Adrenal gland (tissue), 9 donors: ENCODE measurements at regions not wholly inside any gene's neighbourhood (a gene's known extent, or its start where the extent isn't known, plus 50 kb on each side); places are given as distances from the start of the nearest gene placed in this dataset.

Source experiments
- DNase-seq, 7 donors: peaks; one replicate each; pipeline ENCODE4 v3.0.0-alpha.2; 2019 to 2020
- H3K27ac ChIP-seq, 5 donors: fragments of 200-600 bp; sonication (generic) in 4 of 5; 1 replicate in 3 of 5; 2 replicates in 2 of 5; pipeline versions ENCODE4 v1.5.1 to v1.8.0; 2016 to 2020; ENCODE audit warnings: mild to moderate bottlenecking in 1 of 5
- H3K27me3 ChIP-seq: fragments of 200-600 bp; 2 replicates; pipeline ENCODE4 v1.8.0; 2021
- H3K36me3 ChIP-seq, 2 donors: fragments of 200-600 bp; replicated peaks in 1 of 2; 1 replicate in 1 of 2; 2 replicates in 1 of 2; pipeline versions ENCODE4 v1.5.1 to v1.8.0; 2018 to 2022
- H3K4me1 ChIP-seq, 2 donors: fragments of 200-600 bp; replicated peaks in 1 of 2; 1 replicate in 1 of 2; 2 replicates in 1 of 2; pipeline versions ENCODE4 v1.5.1 to v1.8.0; 2018 to 2021
- H3K4me3 ChIP-seq, 4 donors: fragments of 200-600 bp; sonication (generic) in 3 of 4; one replicate each; pipeline ENCODE4 v1.5.1; 2016 to 2018
- H3K9me3 ChIP-seq, 3 donors: fragments of 200-600 bp; sonication (generic) in 1 of 3; replicated peaks in 1 of 3; 1 replicate in 2 of 3; 2 replicates in 1 of 3; pipeline versions ENCODE4 v1.5.1 to v1.8.0; 2016 to 2021
- POLR2A ChIP-seq, 2 donors: fragments of 450-650 bp; IDR thresholded peaks; one replicate each; pipeline ENCODE4 v1.6.1; 2017; ENCODE audit warnings: antibody characterized with exemption in 2 of 2, mild to moderate bottlenecking in 2 of 2, moderate library complexity in 1 of 2
- WGBS, 4 donors: extraction: QIAGEN DNeasy Blood & Tissue Kit in 2 of 4; methylation state at CpG; one replicate each; pipeline versions ENCODE4 v1.1.5 to v1.1.7; 2013 to 2017; 5-methylcytosine and 5-hydroxymethylcytosine counted together
- intact Hi-C, 2 donors: fragments of 100-400 bp; cut with DNase I; formaldehyde crosslinking; loops; one replicate each; pipeline versions ENCODE4 v1.14.1 to v1.15.0; 2022 to 2023
- TF ChIP-seq, protein P1 (sequence below), 6 experiments: fragments of 450-650 bp in 4 of 6; fragments of 200-600 bp in 2 of 6; sonication (generic) in 1 of 6; IDR thresholded peaks; 1 replicate in 5 of 6; 2 replicates in 1 of 6; pipeline versions ENCODE4 v1.5.1 to v1.8.0; 2016 to 2021; ENCODE audit warnings: antibody characterized with exemption in 6 of 6, mild to moderate bottlenecking in 2 of 6, moderate library complexity in 1 of 6
- donor health status: healthy with polysubstance abuse.
- donor health status: Bipolar disorder and iron deficiency.
- donor health status: DM: yes; HTN: yes; CAD: no.
- donor health status: DM: no; HTN: no; CAD: no.
- donor health status: DM: no; HTN: no; CAD: no.

DNA sequence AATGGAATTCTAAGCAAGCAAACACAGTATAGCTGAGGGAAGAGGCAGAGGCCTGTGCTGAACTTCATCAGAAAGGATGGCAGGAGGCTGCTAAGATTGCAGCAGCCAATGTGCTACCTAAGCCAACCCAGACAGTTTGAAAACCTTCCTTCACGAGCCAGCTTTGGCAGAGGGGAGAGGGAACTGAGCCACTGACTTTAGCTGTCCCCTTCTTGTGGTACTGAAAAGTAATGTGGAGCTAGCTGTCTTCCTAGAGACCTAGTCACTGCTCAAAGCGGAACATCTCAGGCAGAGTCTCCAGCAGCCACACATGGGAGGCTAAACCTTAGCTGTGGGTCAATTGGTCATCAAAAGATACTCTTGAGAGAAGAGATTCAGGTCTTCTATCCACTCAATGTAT is 419.0 kb downstream of the FBXO15 start:
- no peak overlapping the region for H3K27ac ChIP-seq
- intact Hi-C loops: no loop called here
- TF ChIP-seq, protein P1, sequence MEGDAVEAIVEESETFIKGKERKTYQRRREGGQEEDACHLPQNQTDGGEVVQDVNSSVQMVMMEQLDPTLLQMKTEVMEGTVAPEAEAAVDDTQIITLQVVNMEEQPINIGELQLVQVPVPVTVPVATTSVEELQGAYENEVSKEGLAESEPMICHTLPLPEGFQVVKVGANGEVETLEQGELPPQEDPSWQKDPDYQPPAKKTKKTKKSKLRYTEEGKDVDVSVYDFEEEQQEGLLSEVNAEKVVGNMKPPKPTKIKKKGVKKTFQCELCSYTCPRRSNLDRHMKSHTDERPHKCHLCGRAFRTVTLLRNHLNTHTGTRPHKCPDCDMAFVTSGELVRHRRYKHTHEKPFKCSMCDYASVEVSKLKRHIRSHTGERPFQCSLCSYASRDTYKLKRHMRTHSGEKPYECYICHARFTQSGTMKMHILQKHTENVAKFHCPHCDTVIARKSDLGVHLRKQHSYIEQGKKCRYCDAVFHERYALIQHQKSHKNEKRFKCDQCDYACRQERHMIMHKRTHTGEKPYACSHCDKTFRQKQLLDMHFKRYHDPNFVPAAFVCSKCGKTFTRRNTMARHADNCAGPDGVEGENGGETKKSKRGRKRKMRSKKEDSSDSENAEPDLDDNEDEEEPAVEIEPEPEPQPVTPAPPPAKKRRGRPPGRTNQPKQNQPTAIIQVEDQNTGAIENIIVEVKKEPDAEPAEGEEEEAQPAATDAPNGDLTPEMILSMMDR (IDR thresholded peaks at IDR 0.05): no peak
- TF ChIP-seq POLR2A (IDR thresholded peaks at IDR 0.05): no peak
- WGBS, 4 donors: 33 to 68% (median 51%) methylated on average over 2 of the region's 2 CpGs
- H3K36me3 ChIP-seq: no peaks in the 10 kb centered on the region
- H3K9me3 ChIP-seq: no peaks in the 10 kb centered on the region
- no peaks in the 10 kb centered on the region for H3K4me1 ChIP-seq
- no peak for DNase-seq
- no peaks in the 10 kb centered on the region for H3K27me3 ChIP-seq
- H3K4me3 ChIP-seq: no peak overlapping the region

GRCh38 chr18:73724958-73725357 is 422.7 kb downstream of the FBXO15 start:
- intact Hi-C loops: no loop called here
- H3K9me3 ChIP-seq: no peaks in the 10 kb centered on the region
- DNase-seq: no peak
- no peak overlapping the region for H3K27ac ChIP-seq
- no peaks in the 10 kb centered on the region for H3K27me3 ChIP-seq
- no peaks in the 10 kb centered on the region for H3K36me3 ChIP-seq
- H3K4me3 ChIP-seq: no peak overlapping the region
- TF ChIP-seq, protein P1 (IDR thresholded peaks at IDR 0.05): no peak
- TF ChIP-seq POLR2A (IDR thresholded peaks at IDR 0.05): no peak
- H3K4me1 ChIP-seq: no peaks in the 10 kb centered on the region

DNA sequence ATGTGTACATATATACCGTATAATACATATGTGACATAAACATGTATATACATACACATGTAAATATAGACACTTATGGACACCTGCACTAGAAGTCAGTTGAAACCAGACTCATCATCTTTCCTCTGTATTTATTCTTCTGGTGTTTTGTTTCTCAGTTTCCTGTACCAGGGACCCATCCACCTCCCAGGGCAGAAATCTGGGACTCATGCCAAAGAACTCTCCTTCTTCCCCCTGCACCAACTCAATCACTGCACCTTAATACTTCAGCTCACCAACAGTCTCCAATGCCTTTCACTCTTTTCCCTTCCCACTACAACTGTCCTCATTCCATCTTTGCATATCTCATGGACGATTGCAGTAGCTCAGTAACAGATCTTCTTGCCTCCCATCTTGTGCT is 428.0 kb downstream of the FBXO15 start:
- Histone ChIP-seq H3K9me3 (no peaks in the 10 kb centered on the region), H3K4me3 (no peak overlapping the region), H3K36me3 (no peaks in the 10 kb centered on the region), H3K27me3 (no peaks in the 10 kb centered on the region), H3K27ac (no peak overlapping the region), H3K4me1 (no peaks in the 10 kb centered on the region)
- intact Hi-C loops: no loop called here
- DNase-seq: no peak
- 71 to 76% (median 73%) methylated on average over 2 of the region's 2 CpGs for WGBS, 4 donors
- TF ChIP-seq, protein P1 (IDR thresholded peaks at IDR 0.05): no peak
- TF ChIP-seq POLR2A (IDR thresholded peaks at IDR 0.05): no peak

- no peak for TF ChIP-seq POLR2A (IDR thresholded peaks at IDR 0.05)
- TF ChIP-seq, protein P1 (IDR thresholded peaks at IDR 0.05): no peak
- Histone ChIP-seq H3K9me3 (no peaks in the 10 kb centered on the region), H3K4me3 (no peak overlapping the region), H3K4me1 (no peaks in the 10 kb centered on the region), H3K36me3 (no peaks in the 10 kb centered on the region), H3K27ac (no peak overlapping the region), H3K27me3 (no peaks in the 10 kb centered on the region)
- no peak for DNase-seq
- 50 to 71% (median 66%) methylated on average over 1 of the region's 1 CpG for WGBS, 4 donors
- intact Hi-C loops: no loop called here
Measured at GRCh38 chr18:73717570-73717969, 430.1 kb downstream of the FBXO15 start.
